GM18499 (cell line): ENCODE measurements at regions not wholly inside any gene's neighbourhood (a gene's known extent, or its start where the extent isn't known, plus 50 kb on each side); places are given as distances from the start of the nearest gene placed in this dataset.

Experiments used
- ATAC-seq: cut with Tn5 transposase; IDR thresholded peaks from one replicate; pipeline ENCODE4 v1.9.1; 2021; ENCODE audit warnings: moderate number of reproducible peaks; ENCODE audit not compliant: insufficient read depth, unreplicated experiment

DNA sequence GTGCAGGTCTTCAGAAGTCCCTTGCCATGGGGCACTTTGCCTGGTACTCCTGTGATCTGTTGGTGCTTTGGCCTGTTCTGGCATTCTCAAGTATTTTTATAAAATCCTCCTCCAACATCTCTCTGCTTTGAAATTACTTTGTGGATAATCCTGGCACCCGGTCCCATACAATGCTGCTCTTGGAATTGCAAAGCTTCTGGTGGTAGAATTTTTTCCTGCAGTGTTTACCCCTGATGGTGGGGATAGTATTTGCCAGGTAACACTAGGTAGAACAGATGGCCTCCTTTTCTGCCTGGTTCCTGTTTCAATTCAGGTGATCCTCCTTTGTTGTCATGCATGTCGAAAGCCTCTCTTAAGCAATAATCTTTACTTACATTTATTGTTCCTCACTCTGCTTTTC, 109.8 kb upstream of the ATP10B start:
- ATAC-seq: no peak

DNA sequence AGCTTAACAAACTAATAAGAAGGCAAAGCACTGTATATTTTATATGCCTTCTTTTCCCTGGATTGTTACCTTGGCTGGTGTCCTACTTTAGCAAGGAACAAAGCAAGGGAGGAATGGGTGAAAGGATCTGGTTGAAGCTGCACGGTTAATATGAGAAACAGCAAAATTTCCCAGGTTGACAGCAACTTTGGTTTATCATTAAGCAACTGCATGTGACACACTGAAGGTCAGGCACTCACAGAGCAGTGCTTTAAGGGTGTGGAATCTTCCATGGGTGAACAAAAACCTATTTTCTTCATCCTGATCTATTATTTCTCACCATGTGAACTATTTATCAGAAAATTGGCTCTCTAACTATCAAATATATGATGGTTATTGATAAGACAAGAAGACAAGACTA, 109.0 kb upstream of the ATP10B start:
- ATAC-seq: no peak

- ATAC-seq: no peak
These were observed 108.6 kb upstream of the ATP10B start for GRCh38 chr5:160960592-160960991.

- ATAC-seq: no peak
These were observed 107.8 kb upstream of the ATP10B start for GRCh38 chr5:160959804-160960203.

DNA sequence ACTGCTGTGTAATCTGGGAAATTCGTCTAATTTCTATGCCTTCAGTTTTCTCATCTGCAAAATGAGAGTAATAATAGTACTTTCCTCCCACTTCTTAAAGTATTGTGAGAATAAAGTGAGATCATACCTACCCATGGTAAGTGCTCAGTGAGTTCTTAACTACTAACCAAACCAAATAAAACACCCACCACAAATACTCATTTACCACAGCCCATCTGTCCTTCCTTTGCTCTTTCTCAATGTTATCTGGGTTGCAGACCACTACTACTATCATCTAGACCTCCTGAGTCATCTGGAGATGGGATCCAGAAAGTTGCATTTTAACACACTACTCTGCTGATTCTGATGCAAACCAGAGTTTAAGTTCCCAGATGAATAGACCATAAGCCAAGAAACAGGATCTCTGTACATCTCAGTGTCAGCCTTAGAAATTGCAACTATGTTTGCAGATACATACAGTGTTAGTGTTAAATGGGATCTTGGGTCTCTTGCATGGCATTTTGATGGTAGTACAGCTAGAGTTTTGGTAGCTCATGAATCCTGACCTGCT, 105.4 kb upstream of the ATP10B start:
- ATAC-seq: no peak

DNA sequence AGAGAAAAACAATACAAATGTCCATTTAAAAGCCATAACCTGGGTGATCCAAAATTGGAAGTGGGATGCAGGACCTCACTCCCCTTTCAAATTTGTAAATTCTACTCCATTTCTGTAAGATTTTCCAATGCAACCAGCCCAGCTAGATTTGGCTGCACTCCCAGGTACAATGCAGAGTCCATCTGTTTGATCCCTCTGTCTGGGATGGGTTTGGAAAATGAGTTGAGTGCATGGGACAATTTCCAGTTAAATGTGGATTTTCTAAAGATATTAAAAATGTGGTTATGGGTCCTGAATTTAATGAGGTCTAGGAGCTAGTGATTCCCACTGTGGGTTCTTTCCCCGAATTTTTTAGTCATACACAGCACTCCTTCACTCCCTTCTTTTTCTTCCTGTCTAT, 104.0 kb upstream of the ATP10B start:
- ATAC-seq: no peak

GRCh38 chr5:160950311-160950710, 98.3 kb upstream of the ATP10B start:
- no peak for ATAC-seq

- no peak for ATAC-seq
These were observed 88.7 kb upstream of the ATP10B start for GRCh38 chr5:160940725-160941124.

DNA sequence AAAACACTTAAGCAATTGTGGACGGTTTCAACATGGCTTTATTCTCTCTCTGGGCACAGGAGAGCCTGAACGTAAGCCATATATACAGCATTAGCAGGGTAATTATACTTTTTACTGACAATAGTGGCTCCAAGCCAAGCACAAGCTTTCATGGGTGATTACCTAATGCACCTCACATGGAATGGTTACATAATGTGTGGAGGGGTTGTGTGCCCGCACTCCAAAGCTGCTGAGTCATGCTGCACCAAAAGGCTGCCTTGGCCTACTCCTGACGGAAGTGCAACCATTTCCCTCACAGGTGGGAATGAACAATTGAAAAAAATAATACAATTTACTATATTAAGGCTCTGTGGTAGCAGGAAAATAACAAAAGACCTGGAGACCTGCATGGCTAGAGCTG, 86.5 kb upstream of the ATP10B start:
- no peak for ATAC-seq

GRCh38 chr5:160937570-160937969, 85.6 kb upstream of the ATP10B start:
- no peak for ATAC-seq

DNA sequence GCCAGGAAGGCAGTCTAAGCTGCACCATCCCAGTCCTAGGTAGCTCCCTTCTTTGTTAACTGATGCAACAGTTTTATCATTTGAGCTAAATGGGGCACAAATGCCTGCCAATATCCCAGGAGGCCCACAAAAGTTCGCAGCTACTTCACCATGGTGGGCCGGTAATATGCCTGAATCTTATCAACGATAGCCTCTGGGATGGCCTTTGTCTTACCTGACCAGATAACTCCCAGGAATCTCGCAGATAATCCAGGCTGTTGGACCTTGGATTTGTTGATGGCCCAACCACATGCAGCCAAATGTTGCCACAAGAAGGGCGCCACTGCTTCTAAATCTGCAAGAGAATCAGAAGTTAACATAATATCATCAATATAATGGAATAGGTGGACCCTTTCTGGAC, 83.8 kb upstream of the ATP10B start:
- ATAC-seq: no peak

DNA sequence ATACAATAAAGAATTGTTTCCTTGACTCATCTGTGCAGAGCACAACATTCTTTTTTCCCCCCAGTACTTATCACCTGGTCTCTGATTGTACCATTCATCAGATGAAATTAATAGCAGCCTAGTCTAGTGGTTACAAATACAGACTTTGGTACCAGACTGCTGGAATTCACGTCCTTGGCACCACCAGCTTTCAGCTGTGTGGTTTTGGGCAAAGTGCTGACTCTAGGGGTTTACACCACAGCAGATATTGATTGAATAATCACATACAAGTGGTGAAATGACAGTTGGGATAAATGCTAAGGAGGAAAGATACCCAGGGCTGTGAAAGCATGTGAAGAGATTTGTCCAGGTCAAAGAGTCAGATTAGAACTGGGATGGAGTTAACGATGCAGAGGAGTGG, 79.3 kb upstream of the ATP10B start:
- no peak for ATAC-seq

DNA sequence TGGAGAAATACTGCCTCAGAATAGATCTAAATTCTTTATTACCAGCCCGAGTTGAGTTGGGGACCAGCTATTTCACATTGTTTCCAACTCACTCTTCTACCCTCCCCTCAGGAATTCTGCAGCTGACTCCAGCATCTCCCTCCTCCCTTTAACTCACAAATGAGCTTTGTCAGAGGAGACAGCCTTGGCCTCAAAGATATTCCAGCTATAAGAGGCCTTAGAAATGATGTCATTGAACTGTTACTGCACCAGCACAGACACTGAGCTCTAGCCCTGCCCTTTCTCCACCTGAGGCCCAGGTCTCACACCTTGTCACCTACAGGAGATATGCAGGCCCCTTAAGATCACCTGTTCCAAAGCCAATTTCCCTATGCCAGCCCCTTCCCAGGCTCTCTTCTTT, 78.4 kb upstream of the ATP10B start:
- no peak for ATAC-seq

GRCh38 chr5:160929906-160930305, 77.9 kb upstream of the ATP10B start:
- ATAC-seq: no peak

GRCh38 chr5:160929360-160929759, 77.3 kb upstream of the ATP10B start:
- no peak for ATAC-seq

DNA sequence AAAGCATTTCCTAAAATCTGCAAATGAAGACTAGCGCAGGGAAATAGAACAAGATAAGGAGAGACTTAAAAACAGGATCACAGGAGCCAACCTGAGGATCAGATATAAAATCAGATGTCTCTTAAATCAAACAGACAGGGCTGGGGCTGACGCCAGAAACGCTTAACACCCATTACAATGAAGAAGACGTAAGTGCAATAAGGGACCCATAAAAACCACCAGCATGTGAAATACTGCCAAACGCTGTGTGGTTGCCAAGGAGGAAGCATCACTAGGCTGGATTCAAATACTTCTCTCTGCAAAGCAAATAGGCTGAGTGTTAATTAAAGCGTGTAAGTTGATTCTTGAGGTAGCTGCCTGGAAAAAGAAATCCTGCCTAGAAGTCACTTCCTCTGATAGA, 74.4 kb upstream of the ATP10B start:
- ATAC-seq: no peak

DNA sequence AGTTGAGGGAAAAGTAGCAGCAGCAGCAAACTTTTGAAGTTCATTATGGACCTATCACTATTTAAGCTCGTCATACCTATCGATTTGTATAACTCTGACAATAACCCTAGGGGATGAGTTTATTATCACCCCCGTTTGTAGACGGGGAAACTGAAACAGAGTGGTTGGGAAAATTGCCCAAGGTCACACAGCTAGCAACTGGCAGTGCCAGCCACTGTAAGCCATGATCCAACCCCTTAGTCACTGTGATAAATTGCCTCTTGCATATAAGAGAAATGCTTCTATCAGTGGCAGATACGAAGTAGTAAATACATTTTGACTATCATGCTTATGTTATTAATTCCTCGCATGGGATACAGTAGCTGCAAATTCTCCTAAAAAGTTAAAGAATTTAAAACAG, 73.3 kb upstream of the ATP10B start:
- no peak for ATAC-seq

- no peak for ATAC-seq
These were observed 72.1 kb upstream of the ATP10B start for GRCh38 chr5:160923936-160924710.

DNA sequence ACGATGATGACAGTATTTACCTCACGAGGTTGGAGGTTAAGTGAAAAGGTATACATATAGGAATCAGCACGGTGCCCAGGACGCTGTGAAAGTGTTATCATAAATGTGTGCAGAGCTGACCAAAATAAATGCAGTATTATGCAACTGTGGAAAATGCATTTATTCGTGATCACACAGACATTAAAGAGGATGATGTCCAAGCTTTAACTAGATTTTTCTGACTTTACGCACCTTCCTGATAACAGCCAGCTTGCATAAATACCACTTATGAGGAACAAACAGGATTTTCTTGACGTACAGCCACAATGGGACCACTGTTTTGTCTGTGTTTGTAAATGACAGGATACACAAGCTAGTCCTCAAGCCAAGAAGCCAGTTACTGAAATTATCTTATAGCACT, 71.4 kb upstream of the ATP10B start:
- no peak for ATAC-seq

GRCh38 chr5:160922311-160922710, 70.3 kb upstream of the ATP10B start:
- no peak for ATAC-seq

DNA sequence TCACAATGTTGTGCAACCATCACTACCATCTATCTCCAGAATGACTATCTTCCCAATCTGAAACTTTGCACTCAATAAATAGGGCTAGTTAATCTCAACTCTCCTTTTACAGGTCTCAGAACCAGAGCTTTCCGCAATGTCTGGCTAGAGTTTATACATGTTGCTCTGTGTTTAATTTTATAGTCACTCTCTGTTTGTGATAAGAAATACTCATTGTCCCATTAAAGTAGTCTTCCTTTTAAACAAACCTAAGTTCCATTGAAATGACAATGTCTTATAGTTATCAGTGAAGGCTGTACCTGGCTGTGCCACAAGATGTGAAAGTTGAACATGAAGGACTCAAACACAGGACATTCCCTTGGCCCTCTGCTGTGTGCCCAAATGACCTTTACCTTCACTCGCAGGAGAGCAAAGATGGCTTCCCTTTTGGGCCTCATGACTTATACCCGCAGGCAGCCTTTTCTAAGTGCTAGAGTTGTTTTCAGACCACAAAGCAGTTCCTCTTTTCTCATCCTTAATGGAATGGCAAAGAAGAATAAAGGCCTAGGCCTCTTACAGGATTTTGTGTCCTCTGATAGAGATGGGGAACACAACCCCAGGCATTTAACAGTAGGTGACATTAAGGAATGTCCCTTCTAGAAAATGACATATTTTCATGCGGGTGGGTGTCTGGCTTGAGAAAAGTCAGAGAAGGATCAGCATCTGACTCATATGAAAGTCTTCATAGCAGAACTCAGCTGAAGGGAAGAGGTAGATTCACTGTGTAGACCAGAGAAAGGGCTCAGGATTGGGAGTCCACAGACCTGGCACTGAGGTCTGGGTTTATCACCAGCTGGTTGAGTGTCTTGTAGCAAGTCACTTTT, 69.6 kb upstream of the ATP10B start:
- ATAC-seq: no peak
